ENCODE measurements at regions not wholly inside any gene's neighbourhood (a gene's known extent, or its start where the extent isn't known, plus 50 kb on each side); places are given as distances from the start of the nearest gene placed in this dataset.
A peak's percentile ranks its signal among the peaks of the same experiment; 100 is the strongest.

- Histone ChIP-seq H3K27ac (ENCODE audit: extremely low read depth, low read depth, low read length) (no peak overlapping the region), H3K36me3 (ENCODE audit: control insufficient read depth in 2 of 2, insufficient read depth in 1 of 2, low read length in 2 of 2) (no peaks in the 10 kb centered on the region), H3K9me3 (ENCODE audit: control insufficient read depth, insufficient read depth, low read depth, low read length) (no peaks in the 10 kb centered on the region), H3K4me3 (ENCODE audit: low read depth, low read length) (no peak overlapping the region), H3K4me1 (ENCODE audit: control insufficient read depth, insufficient read depth, low read length) (no peaks in the 10 kb centered on the region)
- ChIA-PET CTCF (no interaction called here), POLR2A (no interaction called here)
- peak; percentile 56 for TF ChIP-seq ZNF366 (tag by site-specific recombination; conservative IDR thresholded peaks at IDR 0.05)
- peak; percentile 82 for TF ChIP-seq ZNF596 (tag by site-specific recombination; IDR thresholded peaks at IDR 0.05)
- no peak for TF ChIP-seq ELK4 (IDR thresholded peaks at IDR 0.05; ENCODE audit: borderline replicate concordance, low read depth, low read length)
These were observed 296.7 kb downstream of the ASMT start for GRCh38 chrX:1911401-1912128.

- POLR2A ChIA-PET, result no interaction called here
- CTCF ChIA-PET, result no interaction called here
- no peak for TF ChIP-seq ZNF2 (tag by site-specific recombination; IDR thresholded peaks at IDR 0.05)
- TF ChIP-seq GLI4 (tag by site-specific recombination; IDR thresholded peaks at IDR 0.05), result no peak
- TF ChIP-seq ZNF214 (tag by site-specific recombination; IDR thresholded peaks at IDR 0.05; ENCODE audit: borderline replicate concordance), result no peak
- no peak for TF ChIP-seq SP7 (tag by site-specific recombination; IDR thresholded peaks at IDR 0.05)
- TF ChIP-seq ZNF449 (tag by site-specific recombination; IDR thresholded peaks at IDR 0.05), result no peak
- TF ChIP-seq ZSCAN18 (tag by site-specific recombination; IDR thresholded peaks at IDR 0.05), result no peak
- TF ChIP-seq ZNF292 (tag by site-specific recombination; IDR thresholded peaks at IDR 0.05; ENCODE audit: borderline replicate concordance, low read depth), result no peak
- no peak for TF ChIP-seq ZNF670 (tag by site-specific recombination; IDR thresholded peaks at IDR 0.05; ENCODE audit: low read depth)
- TF ChIP-seq ZNF146 (tag by site-specific recombination; IDR thresholded peaks at IDR 0.05), result no peak
- no peak for TF ChIP-seq ZNF391 (tag by site-specific recombination; IDR thresholded peaks at IDR 0.05; ENCODE audit: borderline replicate concordance, low read depth)
- TF ChIP-seq ZNF354C (tag by site-specific recombination; IDR thresholded peaks at IDR 0.05; ENCODE audit: borderline replicate concordance, low read depth), result no peak
- TF ChIP-seq ZNF621 (tag by site-specific recombination; IDR thresholded peaks at IDR 0.05), result no peak
- no peak for TF ChIP-seq ZNF639 (tag by site-specific recombination; IDR thresholded peaks at IDR 0.05)
- no peak for TF ChIP-seq TRIM28 (IDR thresholded peaks at IDR 0.05; ENCODE audit: borderline replicate concordance, low read length)
- TF ChIP-seq ZNF76 (tag by site-specific recombination; IDR thresholded peaks at IDR 0.05; ENCODE audit: borderline replicate concordance, low read depth), result no peak
- no peak for TF ChIP-seq PATZ1 (tag by site-specific recombination; IDR thresholded peaks at IDR 0.05)
- no peak for TF ChIP-seq ZNF555 (tag by site-specific recombination; conservative IDR thresholded peaks at IDR 0.05)
- no peak for TF ChIP-seq ZNF510 (tag by site-specific recombination; IDR thresholded peaks at IDR 0.05; ENCODE audit: insufficient replicate concordance)
- no peak overlapping the region for H3K4me3 ChIP-seq (ENCODE audit: low read depth, low read length)
- H3K36me3 ChIP-seq (ENCODE audit: control insufficient read depth in 2 of 2, insufficient read depth in 1 of 2, low read length in 2 of 2), result no peaks in the 10 kb centered on the region
- H3K4me1 ChIP-seq (ENCODE audit: control insufficient read depth, insufficient read depth, low read length), result no peaks in the 10 kb centered on the region
- no peaks in the 10 kb centered on the region for H3K9me3 ChIP-seq (ENCODE audit: control insufficient read depth, insufficient read depth, low read depth, low read length)
- H3K27ac ChIP-seq (ENCODE audit: extremely low read depth, low read depth, low read length), result no peak overlapping the region
These were observed 297.3 kb downstream of the ASMT start for GRCh38 chrX:1912193-1912592.
